CD14-positive monocyte (primary cell): ENCODE measurements at regions not wholly inside any gene's neighbourhood (a gene's known extent, or its start where the extent isn't known, plus 50 kb on each side); places are given as distances from the start of the nearest gene placed in this dataset.

Experiments
- DNase-seq, 3 donors: peaks; one replicate each; pipeline ENCODE4 v3.0.0-alpha.2; 2011 to 2022
- H2AFZ ChIP-seq: 2 replicates; pipeline ENCODE4 v1.6.0; 2012; ENCODE audit warnings: mild to moderate bottlenecking, low read depth, low read length, inconsistent platforms; ENCODE audit not compliant: insufficient read depth, poor library complexity, severe bottlenecking
- H3K27ac ChIP-seq, 2 donors: 1 replicate in 1 of 2; 2 replicates in 1 of 2; pipeline ENCODE4 v1.5.1; 2012 to 2013; ENCODE audit warnings: low read length in 2 of 2, control low read depth in 1 of 2, inconsistent platforms in 1 of 2, low read depth in 1 of 2, mild to moderate bottlenecking in 1 of 2
- H3K27me3 ChIP-seq, 2 donors: one replicate each; pipeline versions ENCODE4 v1.6.0 to v1.6.1; 2011 to 2013; ENCODE audit warnings: low read length in 2 of 2; ENCODE audit not compliant: control insufficient read depth in 2 of 2, insufficient read depth in 2 of 2
- H3K36me3 ChIP-seq, 2 donors: replicated peaks in 1 of 2; 1 replicate in 1 of 2; 2 replicates in 1 of 2; pipeline versions ENCODE4 v1.5.1 to v1.6.1; 2012 to 2013; ENCODE audit warnings: low read length in 2 of 2, control low read depth in 1 of 2, inconsistent platforms in 1 of 2, mild to moderate bottlenecking in 1 of 2; ENCODE audit not compliant: insufficient read depth in 2 of 2, control insufficient read depth in 1 of 2
- H3K4me1 ChIP-seq, 2 donors: 1 replicate in 1 of 2; 2 replicates in 1 of 2; pipeline versions ENCODE4 v1.5.1 to v1.6.1; 2012 to 2013; ENCODE audit warnings: low read length in 2 of 2, control low read depth in 1 of 2, inconsistent platforms in 1 of 2, mild to moderate bottlenecking in 1 of 2, moderate library complexity in 1 of 2; ENCODE audit not compliant: insufficient read depth in 2 of 2, control insufficient read depth in 1 of 2
- H3K4me2 ChIP-seq: replicated peaks from 2 replicates; pipeline ENCODE3; 2012; ENCODE audit warnings: low read length, moderate library complexity, mild to moderate bottlenecking; ENCODE audit not compliant: poor library complexity, severe bottlenecking; ENCODE audit errors: extremely low read depth
- H3K4me3 ChIP-seq, 3 experiments: fragments of 200-600 bp in 1 of 3; sonication (generic) in 1 of 3; replicated peaks in 1 of 3; 1 replicate in 2 of 3; 2 replicates in 1 of 3; pipeline ENCODE4 v1.5.1; 2011 to 2013; ENCODE audit warnings: low read length in 3 of 3, mild to moderate bottlenecking in 3 of 3, control low read depth in 2 of 3, low read depth in 2 of 3, inconsistent platforms in 1 of 3, moderate library complexity in 1 of 3
- H3K79me2 ChIP-seq: 2 replicates; pipeline ENCODE4 v1.6.0; 2012; ENCODE audit warnings: mild to moderate bottlenecking, control low read depth, inconsistent platforms, low read length, moderate library complexity; ENCODE audit not compliant: insufficient read depth
- H3K9ac ChIP-seq: 2 replicates; pipeline ENCODE4 v1.6.0; 2017; ENCODE audit warnings: low read length, mild to moderate bottlenecking; ENCODE audit not compliant: insufficient read depth, poor library complexity, severe bottlenecking
- H3K9me3 ChIP-seq, 2 donors: replicated peaks in 1 of 2; 1 replicate in 1 of 2; 2 replicates in 1 of 2; pipeline versions ENCODE4 v1.5.1 to v1.6.1; 2012 to 2013; ENCODE audit warnings: low read length in 2 of 2, control low read depth in 1 of 2; ENCODE audit not compliant: control insufficient read depth in 1 of 2, insufficient read depth in 1 of 2
- H4K20me1 ChIP-seq: 2 replicates; pipeline ENCODE4 v1.6.0; 2012; ENCODE audit warnings: mild to moderate bottlenecking, low read length, control low read depth, moderate library complexity; ENCODE audit not compliant: insufficient read depth
- H3K27ac Mint-ChIP-seq, 7 donors: one replicate each; pipeline ENCODE4 v1.8.0; 2020; ENCODE audit warnings: mild to moderate bottlenecking in 7 of 7, mixed read lengths in 7 of 7, moderate library complexity in 6 of 7, inconsistent platforms in 2 of 7
- H3K27me3 Mint-ChIP-seq, 3 donors: one replicate each; pipeline ENCODE4 v1.8.0; 2021 to 2022; ENCODE audit warnings: low read depth in 3 of 3, mild to moderate bottlenecking in 3 of 3, mixed read lengths in 3 of 3, moderate library complexity in 3 of 3, inconsistent platforms in 1 of 3
- H3K36me3 Mint-ChIP-seq, 2 donors: one replicate each; pipeline ENCODE4 v1.8.0; 2020; ENCODE audit warnings: mixed read lengths in 2 of 2, inconsistent platforms in 1 of 2, mild to moderate bottlenecking in 1 of 2
- H3K4me1 Mint-ChIP-seq: one replicate; pipeline ENCODE4 v1.8.0; 2020; ENCODE audit warnings: mild to moderate bottlenecking, mixed read lengths
- H3K4me3 Mint-ChIP-seq, 2 donors: one replicate each; pipeline ENCODE4 v1.8.0; 2020; ENCODE audit warnings: mild to moderate bottlenecking in 2 of 2, mixed read lengths in 2 of 2, moderate library complexity in 1 of 2
- H3K9me3 Mint-ChIP-seq, 7 donors: one replicate each; pipeline ENCODE4 v1.8.0; 2020 to 2022; ENCODE audit warnings: mixed read lengths in 7 of 7, mild to moderate bottlenecking in 6 of 7, moderate library complexity in 6 of 7, inconsistent platforms in 2 of 7
- WGBS: methylation state at CpG from one replicate; pipeline ENCODE4 v1.1.5; 2013; ENCODE audit warnings: missing lambda C conversion rate; ENCODE audit not compliant: insufficient coverage; 5-methylcytosine and 5-hydroxymethylcytosine counted together
- intact Hi-C, 2 donors: fragments of 100-400 bp; cut with micrococcal nuclease; formaldehyde crosslinking; loops; one replicate each; pipeline versions ENCODE4 v1.15.0 to v1.15.1; 2023
- TF ChIP-seq, protein P1 (sequence below): fragments of 200-600 bp; IDR thresholded peaks from one replicate; pipeline ENCODE4 v1.8.0; 2022; ENCODE audit warnings: antibody characterized with exemption, mild to moderate bottlenecking

DNA sequence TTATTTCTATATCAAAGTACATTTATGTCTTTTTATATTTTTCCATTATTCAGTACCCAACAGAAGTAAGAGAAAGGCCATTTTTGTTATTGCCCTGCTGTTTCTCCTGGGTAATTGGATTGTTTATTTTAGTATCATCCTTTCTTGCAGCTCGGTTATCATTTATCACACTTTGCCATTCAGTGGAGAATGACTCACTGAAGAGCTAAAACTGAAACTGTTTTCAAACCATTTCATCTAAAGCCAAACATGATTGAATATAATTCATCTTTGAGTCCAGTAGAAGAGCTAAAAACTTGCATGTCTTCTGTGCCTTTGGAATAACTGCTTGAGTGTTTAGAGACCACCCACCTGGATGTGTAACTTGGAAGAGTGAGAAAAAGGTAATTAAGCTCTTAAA is 139.5 kb upstream of the PRDM9 start:
- no peak for DNase-seq
- Histone ChIP-seq H2AFZ (no peak overlapping the region), H3K4me2 (no peak overlapping the region), H4K20me1 (no peaks in the 10 kb centered on the region), H3K27me3 (no peaks in the 10 kb centered on the region), H3K27ac (no peak overlapping the region), H3K79me2 (no peaks in the 10 kb centered on the region), H3K9me3 (peaks cover 0 to 4% of the 10 kb centered on the region in 2 donors), H3K4me3 (no peak overlapping the region), H3K36me3 (no peaks in the 10 kb centered on the region), H3K4me1 (no peaks in the 10 kb centered on the region), H3K9ac (no peak overlapping the region)
- Mint-ChIP-seq H3K27ac (no peak overlapping the region), H3K4me3 (no peak overlapping the region), H3K9me3 (peaks cover 0 to 5% (median 2%) of the 10 kb centered on the region in 7 donors), H3K4me1 (no peaks in the 10 kb centered on the region), H3K27me3 (no peaks in the 10 kb centered on the region), H3K36me3 (no peaks in the 10 kb centered on the region)
- TF ChIP-seq, protein P1, sequence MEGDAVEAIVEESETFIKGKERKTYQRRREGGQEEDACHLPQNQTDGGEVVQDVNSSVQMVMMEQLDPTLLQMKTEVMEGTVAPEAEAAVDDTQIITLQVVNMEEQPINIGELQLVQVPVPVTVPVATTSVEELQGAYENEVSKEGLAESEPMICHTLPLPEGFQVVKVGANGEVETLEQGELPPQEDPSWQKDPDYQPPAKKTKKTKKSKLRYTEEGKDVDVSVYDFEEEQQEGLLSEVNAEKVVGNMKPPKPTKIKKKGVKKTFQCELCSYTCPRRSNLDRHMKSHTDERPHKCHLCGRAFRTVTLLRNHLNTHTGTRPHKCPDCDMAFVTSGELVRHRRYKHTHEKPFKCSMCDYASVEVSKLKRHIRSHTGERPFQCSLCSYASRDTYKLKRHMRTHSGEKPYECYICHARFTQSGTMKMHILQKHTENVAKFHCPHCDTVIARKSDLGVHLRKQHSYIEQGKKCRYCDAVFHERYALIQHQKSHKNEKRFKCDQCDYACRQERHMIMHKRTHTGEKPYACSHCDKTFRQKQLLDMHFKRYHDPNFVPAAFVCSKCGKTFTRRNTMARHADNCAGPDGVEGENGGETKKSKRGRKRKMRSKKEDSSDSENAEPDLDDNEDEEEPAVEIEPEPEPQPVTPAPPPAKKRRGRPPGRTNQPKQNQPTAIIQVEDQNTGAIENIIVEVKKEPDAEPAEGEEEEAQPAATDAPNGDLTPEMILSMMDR = no peak
- intact Hi-C loops = no loop called here
- WGBS = no CpG with 5 or more reads among the region's 1 CpG

DNA sequence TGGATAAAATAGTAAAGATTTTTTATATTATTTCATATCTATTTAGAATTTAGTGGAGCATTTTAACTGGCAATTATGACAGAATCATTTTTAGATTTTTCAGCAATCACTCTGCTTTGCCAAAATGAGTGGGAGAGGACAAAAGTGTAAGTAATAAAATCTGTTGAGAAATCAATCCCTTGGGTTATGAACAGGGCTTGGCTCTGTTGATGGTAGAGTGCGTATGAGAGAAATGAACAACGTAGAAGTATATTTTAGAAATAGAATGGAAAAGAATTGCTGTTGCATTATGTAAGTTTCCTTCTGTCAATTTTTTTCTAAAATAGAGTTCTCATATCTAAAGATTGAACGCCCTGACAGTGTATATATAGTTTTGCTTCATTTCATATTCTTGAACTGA is 154.1 kb upstream of the PRDM9 start:
- H3K79me2 ChIP-seq = no peaks in the 10 kb centered on the region
- H3K36me3 ChIP-seq = no peaks in the 10 kb centered on the region
- Mint-ChIP-seq H3K9me3 (peaks cover 0 to 6% (median 0%) of the 10 kb centered on the region in 7 donors), H3K27me3 (no peaks in the 10 kb centered on the region), H3K27ac (no peak overlapping the region), H3K36me3 (no peaks in the 10 kb centered on the region), H3K4me1 (no peaks in the 10 kb centered on the region), H3K4me3 (no peak overlapping the region)
- no peak for DNase-seq
- H3K9me3 ChIP-seq = no peaks in the 10 kb centered on the region
- intact Hi-C loops = no loop called here
- H3K4me1 ChIP-seq = no peaks in the 10 kb centered on the region
- no CpG with 5 or more reads among the region's 3 CpGs for WGBS
- TF ChIP-seq, protein P1 = no peak
- H3K27me3 ChIP-seq = no peaks in the 10 kb centered on the region
- H3K4me2 ChIP-seq = no peak overlapping the region
- no peaks in the 10 kb centered on the region for H4K20me1 ChIP-seq
- no peak overlapping the region for H2AFZ ChIP-seq
- no peak overlapping the region for H3K27ac ChIP-seq
- H3K9ac ChIP-seq = no peak overlapping the region
- H3K4me3 ChIP-seq = no peak overlapping the region
